Type B pancreatic cell (in vitro differentiated cells): ENCODE measurements at regions not wholly inside any gene's neighbourhood (a gene's known extent, or its start where the extent isn't known, plus 50 kb on each side); places are given as distances from the start of the nearest gene placed in this dataset.

Experiments
- DNase-seq: peaks from one replicate; pipeline ENCODE4 v3.0.0; 2021; ENCODE audit warnings: mixed read lengths; ENCODE audit not compliant: unreplicated experiment; ENCODE audit errors: extremely low spot score
- H3K27ac Mint-ChIP-seq: 2 replicates; pipeline ENCODE4 v1.8.0; 2021; ENCODE audit warnings: mild to moderate bottlenecking, mixed read lengths
- H3K27me3 Mint-ChIP-seq: 2 replicates; pipeline ENCODE4 v1.8.0; 2021; ENCODE audit warnings: mixed read lengths
- H3K36me3 Mint-ChIP-seq: 2 replicates; pipeline ENCODE4 v1.8.0; 2021; ENCODE audit warnings: mixed read lengths
- H3K4me1 Mint-ChIP-seq: one replicate; pipeline ENCODE4 v1.8.0; 2021; ENCODE audit warnings: mixed read lengths; ENCODE audit not compliant: unreplicated experiment
- H3K4me3 Mint-ChIP-seq: 2 replicates; pipeline ENCODE4 v1.8.0; 2021; ENCODE audit warnings: mild to moderate bottlenecking, mixed read lengths
- H3K9me3 Mint-ChIP-seq: 2 replicates; pipeline ENCODE4 v1.8.0; 2021; ENCODE audit warnings: mixed read lengths
- CTCF ChIP-seq: fragments of 200-600 bp; sonication (generic); conservative IDR thresholded peaks from 2 replicates; pipeline ENCODE4 v1.5.0; 2021; ENCODE audit warnings: antibody characterized with exemption, mild to moderate bottlenecking

GRCh38 chr22:49170053-49170452 lies 657.6 kb downstream of the BRD1 start:
- peaks cover 25% of the 10 kb centered on the region for H3K27me3 Mint-ChIP-seq
- H3K27ac Mint-ChIP-seq: no peak overlapping the region

GRCh38 chr22:49169074-49169744 lies 658.5 kb downstream of the BRD1 start:
- Mint-ChIP-seq H3K27me3 (peaks cover 21% of the 10 kb centered on the region), H3K27ac (no peak overlapping the region), H3K9me3 (peaks cover 5% of the 10 kb centered on the region), H3K4me1 (no peaks in the 10 kb centered on the region), H3K36me3 (no peaks in the 10 kb centered on the region), H3K4me3 (no peak overlapping the region)
- DNase-seq: no peak
- TF ChIP-seq CTCF: no peak

More at GRCh38 chr22:49170053-49170452, 657.6 kb downstream of the BRD1 start:
- Mint-ChIP-seq H3K4me3 (no peak overlapping the region), H3K36me3 (no peaks in the 10 kb centered on the region), H3K9me3 (peaks cover 5% of the 10 kb centered on the region), H3K4me1 (no peaks in the 10 kb centered on the region)
- TF ChIP-seq CTCF: no peak
- DNase-seq: no peak

GRCh38 chr22:49168219-49168813 lies 659.4 kb downstream of the BRD1 start:
- Mint-ChIP-seq H3K27ac (no peak overlapping the region), H3K27me3 (peaks cover 13% of the 10 kb centered on the region), H3K36me3 (no peaks in the 10 kb centered on the region), H3K9me3 (peaks cover 5% of the 10 kb centered on the region), H3K4me3 (no peak overlapping the region), H3K4me1 (no peaks in the 10 kb centered on the region)
- DNase-seq: no peak
- no peak for TF ChIP-seq CTCF

- Mint-ChIP-seq H3K4me1 (no peaks in the 10 kb centered on the region), H3K9me3 (peaks cover 5% of the 10 kb centered on the region), H3K4me3 (no peak overlapping the region), H3K36me3 (no peaks in the 10 kb centered on the region), H3K27me3 (peaks cover 16% of the 10 kb centered on the region), H3K27ac (no peak overlapping the region)
- DNase-seq: no peak
- TF ChIP-seq CTCF: no peak
Measured at GRCh38 chr22:49166746-49167145, 660.9 kb downstream of the BRD1 start.

GRCh38 chr22:49166211-49166610 lies 661.5 kb downstream of the BRD1 start:
- TF ChIP-seq CTCF: no peak
- H3K4me3 Mint-ChIP-seq: no peak overlapping the region
- H3K36me3 Mint-ChIP-seq: no peaks in the 10 kb centered on the region
- H3K27me3 Mint-ChIP-seq: peaks cover 15% of the 10 kb centered on the region
- no peak overlapping the region for H3K27ac Mint-ChIP-seq
- DNase-seq: no peak
- H3K4me1 Mint-ChIP-seq: no peaks in the 10 kb centered on the region
- H3K9me3 Mint-ChIP-seq: peaks cover 3% of the 10 kb centered on the region
